IMR-90 (cell line): ENCODE measurements at regions not wholly inside any gene's neighbourhood (a gene's known extent, or its start where the extent isn't known, plus 50 kb on each side); places are given as distances from the start of the nearest gene placed in this dataset.

Experiments
- ATAC-seq: fragments of 200-7000 bp; cut with Tn5 transposase; 2 replicates; pipeline ENCODE4 v1.9.1; 2020; ENCODE audit warnings: low read depth, mild to moderate bottlenecking, moderate library complexity
- BruUV-seq: library from RNA; stranded (reverse); fragments of 400-500 nt; replicated peaks from 2 replicates; lab custom pipeline; 2021; lab: Mats Ljungman, UMichigan
- CTCF ChIA-PET: fragments of 300-600 bp; formaldehyde crosslinking; extraction: SDS; loops from one replicate; lab custom pipeline; 2021; ENCODE audit warnings: antibody characterized with exemption; lab: Yijun Ruan, JAX
- POLR2A ChIA-PET: fragments of 300-600 bp; sonication (Branson Sonifier 250); formaldehyde crosslinking; loops from one replicate; lab custom pipeline; 2022; ENCODE audit warnings: antibody characterized with exemption; ENCODE audit not compliant: unreplicated experiment; lab: Charles Lee
- DNase-seq: peaks from one replicate; pipeline ENCODE4 v3.0.0; 2013
- H2AFZ ChIP-seq: replicated peaks from 2 replicates; pipeline ENCODE3; 2013; ENCODE audit warnings: low read length, mild to moderate bottlenecking; ENCODE audit not compliant: poor library complexity
- H2AK5ac ChIP-seq: 2 replicates; pipeline ENCODE4 v1.6.1; 2013; ENCODE audit warnings: low read depth, low read length, inconsistent platforms
- H2AK9ac ChIP-seq: replicated peaks from 2 replicates; pipeline ENCODE3; 2013; ENCODE audit warnings: mild to moderate bottlenecking, low read depth, low read length, moderate library complexity; ENCODE audit not compliant: poor library complexity
- H2BK120ac ChIP-seq: 2 replicates; pipeline ENCODE4 v1.6.1; 2013; ENCODE audit warnings: low read depth, low read length, inconsistent platforms
- H2BK15ac ChIP-seq: 3 replicates; pipeline ENCODE4 v1.6.1; 2013; ENCODE audit warnings: low read depth, low read length, inconsistent platforms
- H2BK20ac ChIP-seq: 2 replicates; pipeline ENCODE4 v1.6.1; 2013; ENCODE audit warnings: low read depth, mild to moderate bottlenecking, inconsistent platforms, low read length, moderate library complexity
- H2BK5ac ChIP-seq: 2 replicates; pipeline ENCODE4 v1.6.1; 2013; ENCODE audit warnings: mild to moderate bottlenecking, low read depth, low read length, inconsistent platforms; ENCODE audit not compliant: poor library complexity, severe bottlenecking
- H3K14ac ChIP-seq: replicated peaks from 2 replicates; pipeline ENCODE4 v1.6.1; 2013; ENCODE audit warnings: low read depth, low read length, inconsistent platforms
- H3K18ac ChIP-seq: 2 replicates; pipeline ENCODE4 v1.6.1; 2013; ENCODE audit warnings: low read depth, low read length, control low read depth
- H3K23ac ChIP-seq: 2 replicates; pipeline ENCODE4 v1.6.1; 2013; ENCODE audit warnings: low read depth, low read length, inconsistent platforms
- H3K27ac ChIP-seq: 2 replicates; pipeline ENCODE4 v1.5.1; 2013; ENCODE audit warnings: mild to moderate bottlenecking, control low read depth, low read length; ENCODE audit not compliant: insufficient read depth
- H3K27me3 ChIP-seq: 2 replicates; pipeline ENCODE4 v1.6.1; 2013; ENCODE audit warnings: low read length; ENCODE audit not compliant: control insufficient read depth, insufficient read depth
- H3K36me3 ChIP-seq: 2 replicates; pipeline ENCODE4 v1.6.1; 2013; ENCODE audit warnings: low read length, mixed read lengths; ENCODE audit not compliant: control insufficient read depth, insufficient read depth
- H3K4ac ChIP-seq: 2 replicates; pipeline ENCODE4 v1.6.1; 2013; ENCODE audit warnings: low read depth, low read length, inconsistent platforms
- H3K4me1 ChIP-seq: 2 replicates; pipeline ENCODE4 v1.6.1; 2013; ENCODE audit warnings: low read length, mixed read lengths; ENCODE audit not compliant: control insufficient read depth, insufficient read depth
- H3K4me2 ChIP-seq: 2 replicates; pipeline ENCODE4 v1.6.1; 2013; ENCODE audit warnings: low read depth, mild to moderate bottlenecking, control low read depth, low read length, moderate library complexity
- H3K4me3 ChIP-seq: 2 replicates; pipeline ENCODE4 v1.5.1; 2013; ENCODE audit warnings: low read depth, mild to moderate bottlenecking, control low read depth, low read length, moderate library complexity; ENCODE audit not compliant: insufficient read depth
- H3K56ac ChIP-seq: 2 replicates; pipeline ENCODE4 v1.6.1; 2013; ENCODE audit warnings: low read length, inconsistent platforms; ENCODE audit not compliant: insufficient read depth; ENCODE audit errors: extremely low read depth
- H3K79me1 ChIP-seq, 2 experiments: 2 replicates each; pipeline ENCODE4 v1.6.1; 2013; ENCODE audit warnings: low read length in 2 of 2, inconsistent platforms in 1 of 2, low read depth in 1 of 2
- H3K9ac ChIP-seq: 2 replicates; pipeline ENCODE4 v1.6.1; 2013; ENCODE audit warnings: low read depth, low read length, control low read depth
- H3K9me1 ChIP-seq: 2 replicates; pipeline ENCODE4 v1.6.1; 2013; ENCODE audit warnings: low read length, inconsistent platforms; ENCODE audit not compliant: insufficient read depth
- H3K9me3 ChIP-seq: 2 replicates; pipeline ENCODE4 v1.6.1; 2013; ENCODE audit warnings: low read length; ENCODE audit not compliant: control insufficient read depth, insufficient read depth
- H4K20me1 ChIP-seq: 2 replicates; pipeline ENCODE4 v1.6.1; 2013; ENCODE audit warnings: low read length, inconsistent platforms; ENCODE audit not compliant: insufficient read depth
- H4K5ac ChIP-seq: 2 replicates; pipeline ENCODE4 v1.6.1; 2013; ENCODE audit warnings: mild to moderate bottlenecking, low read depth, low read length, control low read depth
- H4K8ac ChIP-seq, 2 experiments: 2 replicates each; pipeline ENCODE4 v1.6.1; 2013; ENCODE audit warnings: low read depth in 2 of 2, low read length in 2 of 2, control low read depth in 1 of 2, inconsistent platforms in 1 of 2
- H4K91ac ChIP-seq: 2 replicates; pipeline ENCODE4 v1.6.1; 2013; ENCODE audit warnings: low read depth, low read length, inconsistent platforms; ENCODE audit not compliant: insufficient read depth
- CHD1 ChIP-seq: IDR thresholded peaks from 2 replicates; pipeline ENCODE4 v1.6.1; 2012; ENCODE audit warnings: low read depth, low read length, improper control_type of control experiment
- ELK1 ChIP-seq: fragments of 150-350 bp; IDR thresholded peaks from 2 replicates; pipeline ENCODE4 v1.6.1; 2016; ENCODE audit warnings: low read depth, mild to moderate bottlenecking, low read length, moderate library complexity, borderline replicate concordance
- FOS ChIP-seq: fragments of 150-350 bp; IDR thresholded peaks from 2 replicates; pipeline ENCODE4 v1.6.1; 2016; ENCODE audit warnings: low read depth, low read length
- MAFK ChIP-seq: IDR thresholded peaks from 2 replicates; pipeline ENCODE4 v1.6.1; 2012; ENCODE audit warnings: low read depth, low read length, improper control_type of control experiment
- NFE2L2 ChIP-seq: fragments of 150-350 bp; IDR thresholded peaks from 2 replicates; pipeline ENCODE4 v1.6.1; 2016; ENCODE audit warnings: low read depth, mild to moderate bottlenecking, low read length
- RAD21 ChIP-seq: IDR thresholded peaks from 2 replicates; pipeline ENCODE4 v1.6.1; 2012; ENCODE audit warnings: low read length, improper control_type of control experiment
- RCOR1 ChIP-seq: IDR thresholded peaks from 2 replicates; pipeline ENCODE4 v1.6.1; 2012; ENCODE audit warnings: mild to moderate bottlenecking, low read length, improper control_type of control experiment; ENCODE audit not compliant: insufficient replicate concordance
- SMC3 ChIP-seq: fragments of 150-350 bp; IDR thresholded peaks from 2 replicates; pipeline ENCODE4 v1.6.1; 2016; ENCODE audit warnings: low read depth, mild to moderate bottlenecking, antibody characterized with exemption, low read length, moderate library complexity
- WGBS, 2 experiments: methylation state at CpG; one replicate each; pipeline versions ENCODE4 v1.1.5 to v1.1.7; 2013; ENCODE audit warnings: missing lambda C conversion rate in 2 of 2; ENCODE audit not compliant: insufficient read length in 1 of 2; ENCODE audit errors: extremely low coverage in 2 of 2; 5-methylcytosine and 5-hydroxymethylcytosine counted together
- dilution Hi-C: fragments of 300-500 bp; cut with HindIII; formaldehyde crosslinking; loops from one replicate; pipeline ENCODE4 v1.14.3; 2018; ENCODE audit warnings: low sequenced_read_pairs; ENCODE audit not compliant: unreplicated experiment
- in situ Hi-C: fragments of 300-500 bp; cut with MboI; formaldehyde crosslinking; loops from 3 replicates; pipeline ENCODE4 v1.14.3; 2019; ENCODE audit warnings: low sequenced_read_pairs, inconsistent platforms, mixed read lengths
- intact Hi-C: fragments of 100-400 bp; cut with micrococcal nuclease; formaldehyde crosslinking; loops from 2 replicates; pipeline ENCODE4 v1.10.0; 2022

- Histone ChIP-seq H3K4me3 (no peak overlapping the region), H3K18ac (no peak overlapping the region), H3K9me1 (no peaks in the 10 kb centered on the region), H4K5ac (no peak overlapping the region), H3K27me3 (no peaks in the 10 kb centered on the region; the same call in 1 of the 2 replicates), H3K4ac (no peak overlapping the region), H3K14ac (no peak overlapping the region), H3K56ac (no peak overlapping the region), H2AK5ac (no peak overlapping the region), H4K20me1 (no peaks in the 10 kb centered on the region), H2AFZ (no peak overlapping the region), H3K4me1 (no peaks in the 10 kb centered on the region), H2BK5ac (no peak overlapping the region), H3K4me2 (no peak overlapping the region), H3K27ac (no peak overlapping the region), H3K36me3 (no peaks in the 10 kb centered on the region), H2BK120ac (no peak overlapping the region), H2BK15ac (no peak overlapping the region), H4K8ac (no peak overlapping the region), H4K91ac (no peak overlapping the region), H3K23ac (no peak overlapping the region), H3K9me3 (peaks cover 4% of the 10 kb centered on the region), H3K9ac (no peak overlapping the region), H2BK20ac (no peak overlapping the region), H3K79me1 (no peaks in the 10 kb centered on the region), H2AK9ac (no peak overlapping the region)
- no peak for DNase-seq
- intact Hi-C loops (no loop called here), dilution Hi-C loops (no loop called here), in situ Hi-C loops (no loop called here)
- TF ChIP-seq NFE2L2 (no peak), CHD1 (no peak), MAFK (no peak), SMC3 (no peak), FOS (no peak), RCOR1 (no peak), RAD21 (no peak), ELK1 (no peak)
- WGBS, 2 experiments, result no CpG with 5 or more reads among the region's 6 CpGs
- ChIA-PET CTCF (no interaction called here), POLR2A (no interaction called here)
- no TSS peak for BruUV-seq
- no peak for ATAC-seq
Measured at GRCh38 chr16:17846030-17846429, 375.3 kb upstream of the XYLT1 start.
